ENCODE measurements at regions not wholly inside any gene's neighbourhood (a gene's known extent, or its start where the extent isn't known, plus 50 kb on each side); places are given as distances from the start of the nearest gene placed in this dataset.
A peak's percentile ranks its signal among the peaks of the same experiment; 100 is the strongest.
"Not testable (repeated sequence)": the region's sequence is repeated elsewhere in the genome, so short reads cannot be mapped to it uniquely, and the experiment has no call there.

GRCh38 chr12:18008642-18009041 lies 81.4 kb downstream of the RERGL start:
- no peak for DNase-seq

- no peak for DNase-seq
Measured at GRCh38 chr12:17999174-17999801, 90.7 kb downstream of the RERGL start.

GRCh38 chr12:17992002-17992656 lies 97.9 kb downstream of the RERGL start:
- DNase-seq = peak; percentile 65

GRCh38 chr12:17982556-17982955 lies 107.4 kb downstream of the RERGL start:
- no peak for DNase-seq

DNA sequence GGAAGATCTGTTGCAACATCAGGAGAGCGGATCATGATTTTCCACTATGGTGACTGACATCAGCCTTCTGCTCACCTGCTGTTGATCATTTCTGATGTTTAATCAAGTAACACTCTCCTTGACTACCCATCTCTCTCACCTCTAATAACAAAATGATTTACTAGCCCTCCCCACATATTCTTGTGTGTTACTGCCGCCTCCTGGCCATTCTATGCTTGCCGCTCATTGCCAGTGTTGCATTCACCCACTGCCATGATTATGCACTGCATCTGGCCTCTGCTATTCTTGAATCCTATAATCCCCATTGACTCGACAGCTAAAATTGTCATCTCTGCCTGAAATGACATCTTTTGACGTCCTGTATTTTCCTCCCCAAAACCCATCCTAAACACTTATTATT lies 113.8 kb downstream of the RERGL start:
- DNase-seq = no peak

GRCh38 chr12:17975763-17976162 lies 114.2 kb downstream of the RERGL start:
- no peak for DNase-seq

DNA sequence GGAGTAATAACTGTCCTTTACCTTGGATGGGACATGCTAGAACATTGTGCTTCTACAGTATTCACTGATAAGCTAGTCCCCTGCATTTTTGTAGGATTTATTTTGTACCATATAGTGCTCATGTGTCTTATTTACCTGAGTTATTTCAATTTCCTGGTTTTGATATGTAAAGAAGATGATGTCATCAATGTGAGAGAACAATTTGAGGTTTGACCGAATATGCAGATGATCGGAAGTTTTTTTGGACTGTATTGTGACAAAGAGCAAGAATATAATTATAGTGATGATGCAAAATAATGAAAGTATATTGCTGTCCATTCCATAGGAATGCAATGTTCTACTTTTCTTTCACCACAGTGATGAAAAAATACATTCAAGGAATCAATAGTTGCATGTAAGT lies 114.8 kb downstream of the RERGL start:
- no peak for DNase-seq

DNA sequence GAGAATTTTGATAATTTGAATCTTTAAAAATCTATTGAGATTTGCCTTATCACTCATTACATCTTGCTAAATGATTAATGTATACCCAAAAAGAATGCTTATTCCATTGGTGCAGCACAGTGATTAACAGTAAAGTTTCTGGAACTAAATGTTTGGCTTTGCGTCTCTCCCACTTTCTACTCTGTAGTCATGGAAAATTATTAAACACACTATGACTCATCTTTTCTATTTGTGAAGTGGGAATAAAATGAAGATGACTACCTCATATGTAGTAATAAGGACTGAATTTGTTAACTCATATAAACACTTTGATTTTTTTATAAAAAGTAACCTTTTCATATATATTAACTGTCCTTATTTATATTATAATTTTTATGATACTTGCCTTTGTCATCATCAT lies 118.1 kb downstream of the RERGL start:
- peak; percentile 6 for DNase-seq

- DNase-seq = no peak
Measured at GRCh38 chr12:17954788-17955187, 135.2 kb downstream of the RERGL start.

- no peak for DNase-seq
Measured at GRCh38 chr12:17950898-17951297, 139.1 kb downstream of the RERGL start.

- DNase-seq = no peak
Measured at GRCh38 chr12:17949558-17950141, 140.3 kb downstream of the RERGL start.

DNA sequence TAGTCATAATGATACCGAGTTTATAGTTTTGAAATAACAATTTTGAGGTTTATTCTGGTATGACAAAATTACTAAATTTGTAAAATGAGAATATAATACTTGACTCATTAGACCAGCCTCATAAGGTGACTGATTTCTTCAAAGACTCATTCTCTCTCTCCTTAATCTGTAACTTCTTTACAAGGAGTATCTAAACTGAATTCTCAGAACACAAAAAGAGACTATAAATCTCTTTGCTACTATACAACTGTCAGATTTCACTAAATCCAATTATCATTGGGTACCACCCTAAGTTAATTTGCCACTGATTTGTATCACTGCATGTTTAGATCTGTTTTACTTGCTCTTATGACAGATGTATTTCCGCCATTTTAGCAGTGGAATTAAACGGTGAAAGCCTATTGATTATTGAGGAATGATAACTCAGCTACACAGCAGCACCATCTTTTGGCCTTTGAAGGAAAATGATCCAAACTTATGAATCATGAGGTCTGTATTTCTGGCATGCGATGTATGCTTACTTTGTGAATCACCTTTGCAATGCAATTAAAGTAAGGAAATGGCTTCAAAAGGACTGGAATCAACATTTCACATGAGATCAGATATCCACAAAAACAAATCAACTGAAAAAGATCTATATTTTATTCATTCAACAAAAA lies 161.2 kb downstream of the RERGL start:
- peak; percentile 85 for DNase-seq

- DNase-seq = peak; percentile 9
Measured at GRCh38 chr12:17918013-17918412, 172.0 kb downstream of the RERGL start.

- DNase-seq = no peak
Measured at GRCh38 chr12:17884581-17884980, 205.4 kb downstream of the RERGL start.

DNA sequence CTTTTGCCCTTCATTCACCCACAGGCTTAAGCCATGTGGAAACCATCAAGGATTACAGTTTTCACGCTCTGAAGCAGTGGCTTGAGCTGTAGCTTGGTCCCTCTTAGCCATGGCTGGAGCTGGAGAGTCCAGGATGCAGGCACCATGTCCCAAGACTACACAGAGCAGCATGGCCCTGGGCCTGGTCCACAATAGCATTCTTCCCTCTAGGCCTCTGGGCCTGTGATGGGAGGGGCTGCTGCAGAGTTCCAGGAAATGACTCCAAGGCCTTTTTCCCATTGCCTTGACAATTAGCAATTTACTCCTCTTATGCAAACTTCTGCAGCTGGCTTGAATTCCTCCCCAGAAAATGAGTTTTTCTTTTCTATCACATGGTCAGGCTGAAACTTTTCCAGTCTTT lies 211.3 kb downstream of the RERGL start:
- DNase-seq = no peak

DNA sequence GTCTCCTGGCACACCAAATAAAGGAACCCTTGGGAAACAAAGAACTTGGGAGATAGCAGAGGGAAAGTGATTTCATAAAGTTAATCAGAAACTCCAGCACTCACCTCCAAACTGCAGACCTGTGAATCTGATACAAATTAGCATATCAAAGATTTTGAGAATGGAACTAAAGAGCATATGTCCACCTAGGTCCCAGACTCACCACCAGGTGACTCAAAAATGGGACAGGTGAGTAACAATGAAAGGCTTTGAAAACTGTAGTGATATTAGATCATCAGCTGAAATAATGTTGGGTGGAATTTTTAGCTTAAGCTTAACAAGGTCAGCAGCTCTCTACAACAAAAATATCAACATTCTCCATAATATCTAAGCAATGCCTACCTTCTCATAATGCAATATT lies 214.8 kb downstream of the RERGL start:
- DNase-seq = no peak

DNA sequence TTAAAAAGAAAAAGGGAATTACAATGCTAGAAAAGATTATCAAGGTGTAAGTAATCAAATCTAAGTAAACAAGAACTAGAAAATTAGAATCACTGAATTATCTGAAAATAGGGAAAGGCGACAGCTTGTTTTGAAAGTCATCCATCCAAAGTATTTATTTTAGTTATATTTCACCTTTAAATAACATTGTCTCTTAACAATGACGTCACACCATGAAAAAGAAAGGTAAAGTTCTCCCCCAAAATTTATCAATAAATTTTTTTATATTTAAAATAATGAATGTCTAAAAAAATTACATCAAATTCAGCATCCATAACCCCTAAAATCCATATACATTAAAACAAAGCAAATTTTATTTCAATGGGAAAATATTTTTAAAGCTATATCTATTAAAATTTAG lies 223.2 kb downstream of the RERGL start:
- DNase-seq = no peak

GRCh38 chr12:17855548-17855947 lies 234.4 kb downstream of the RERGL start:
- not testable (repeated sequence) for DNase-seq

- no peak for DNase-seq
Measured at GRCh38 chr12:17853054-17853453, 236.9 kb downstream of the RERGL start.

- no peak for DNase-seq
Measured at GRCh38 chr12:17841496-17841895, 248.5 kb downstream of the RERGL start.

GRCh38 chr12:17829813-17830212 lies 260.2 kb downstream of the RERGL start:
- DNase-seq = no peak

DNA sequence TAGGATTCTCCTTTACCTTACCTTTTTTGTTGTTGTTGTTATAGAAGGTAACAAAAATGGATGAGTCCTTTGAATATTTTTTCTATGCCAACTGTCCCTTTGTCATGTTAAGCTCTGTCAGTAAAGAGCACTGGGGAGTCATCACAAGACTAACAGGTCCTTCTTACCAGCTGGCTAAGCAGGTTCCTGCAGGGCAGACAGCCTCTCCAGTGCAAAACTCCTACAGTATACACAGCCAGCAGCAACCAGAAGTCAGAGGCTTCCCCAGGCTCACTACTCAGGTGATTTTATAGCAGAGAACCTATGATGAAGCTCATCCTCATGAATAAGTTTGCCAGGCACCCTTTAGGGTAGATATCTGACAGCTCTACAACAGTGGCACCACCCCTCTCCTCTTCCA lies 271.1 kb downstream of the RERGL start:
- DNase-seq = no peak

DNA sequence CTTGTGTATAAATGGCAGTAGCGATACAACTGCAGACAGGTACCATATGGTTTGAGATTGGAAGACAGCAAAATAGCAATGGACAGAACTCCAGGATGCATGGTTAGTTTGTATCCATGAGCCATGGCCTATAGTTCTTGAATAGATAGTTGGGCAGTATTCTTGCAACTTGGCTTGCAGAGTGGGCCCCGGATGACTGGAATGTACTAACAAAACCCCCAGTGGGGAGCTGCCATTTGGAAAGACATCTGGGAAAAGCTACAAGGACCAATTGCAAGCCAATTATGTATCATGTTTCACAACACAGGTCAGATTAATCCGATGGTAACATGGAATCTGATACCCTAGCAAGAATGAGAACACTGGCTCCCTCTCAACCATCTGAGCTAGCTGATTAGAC lies 279.6 kb downstream of the RERGL start:
- no peak for DNase-seq

DNA sequence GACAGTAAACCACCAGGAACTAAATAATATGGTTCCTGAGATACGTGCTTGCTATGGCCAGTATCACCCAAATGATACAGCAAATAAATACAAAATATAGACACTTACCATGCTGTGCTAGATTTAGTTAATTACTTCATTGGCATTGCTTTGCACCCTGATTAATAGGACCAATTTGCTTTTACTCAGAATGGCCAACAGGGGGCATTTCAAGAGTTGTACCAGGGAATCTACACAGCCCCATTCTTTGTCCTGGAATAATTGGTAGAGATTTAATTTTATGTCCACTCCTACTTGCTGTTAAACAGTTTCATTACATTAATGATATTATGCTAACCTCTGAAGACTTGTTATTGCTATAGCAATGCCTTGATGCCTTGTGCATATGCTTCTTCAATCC lies 280.8 kb downstream of the RERGL start:
- no peak for DNase-seq
